Neural crest cell (in vitro differentiated cells): ENCODE measurements at regions not wholly inside any gene's neighbourhood (a gene's known extent, or its start where the extent isn't known, plus 50 kb on each side); places are given as distances from the start of the nearest gene placed in this dataset.

Experiments
- DNase-seq: peaks from one replicate; pipeline ENCODE4 v3.0.0; 2021; ENCODE audit warnings: low read depth, mixed read lengths, low spot score
- H3K27ac Mint-ChIP-seq: one replicate; pipeline ENCODE4 v1.8.0; 2021; ENCODE audit warnings: mild to moderate bottlenecking, mixed read lengths; ENCODE audit not compliant: unreplicated experiment
- H3K27me3 Mint-ChIP-seq: 2 replicates; pipeline ENCODE4 v1.8.0; 2021; ENCODE audit warnings: low read depth, mild to moderate bottlenecking, mixed read lengths
- H3K36me3 Mint-ChIP-seq: 2 replicates; pipeline ENCODE4 v1.8.0; 2021; ENCODE audit warnings: low read depth, mild to moderate bottlenecking, mixed read lengths
- H3K4me1 Mint-ChIP-seq: 2 replicates; pipeline ENCODE4 v1.8.0; 2021; ENCODE audit warnings: mixed read lengths
- H3K4me3 Mint-ChIP-seq: one replicate; pipeline ENCODE4 v1.8.0; 2021; ENCODE audit warnings: mild to moderate bottlenecking, mixed read lengths
- H3K9me3 Mint-ChIP-seq: 2 replicates; pipeline ENCODE4 v1.8.0; 2021; ENCODE audit warnings: mixed read lengths
- TF ChIP-seq, protein P1 (sequence below): fragments of 200-600 bp; sonication (generic); conservative IDR thresholded peaks from 2 replicates; pipeline ENCODE4 v1.5.0; 2021; ENCODE audit warnings: antibody characterized with exemption, mild to moderate bottlenecking

DNA sequence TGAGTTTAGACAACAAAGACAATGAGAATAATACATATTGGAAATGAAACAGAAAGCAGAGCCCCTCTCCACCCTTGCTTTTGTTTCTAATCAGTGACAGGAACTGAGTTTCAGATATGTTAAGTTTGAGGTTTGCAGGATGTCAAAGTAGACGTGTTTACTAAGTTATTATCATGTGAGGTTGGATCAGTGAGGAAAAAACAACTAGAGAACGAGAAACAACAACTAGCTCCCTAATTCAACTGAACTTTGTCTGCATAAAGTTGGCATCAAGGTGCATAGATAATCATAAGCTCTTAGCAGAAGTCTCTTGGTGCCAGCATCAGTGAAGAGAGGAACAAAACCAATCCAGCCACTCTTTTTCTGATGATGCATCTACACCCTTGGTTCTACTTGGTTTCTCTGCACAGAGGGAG, 491.1 kb upstream of the NR2F2 start:
- Mint-ChIP-seq H3K36me3 (no peaks in the 10 kb centered on the region), H3K27ac (peak overlapping the region; percentile 82), H3K4me1 (peaks cover 47% of the 10 kb centered on the region), H3K27me3 (no peaks in the 10 kb centered on the region), H3K9me3 (peaks cover 6% of the 10 kb centered on the region), H3K4me3 (no peak overlapping the region)
- DNase-seq: no peak
- TF ChIP-seq, protein P1, sequence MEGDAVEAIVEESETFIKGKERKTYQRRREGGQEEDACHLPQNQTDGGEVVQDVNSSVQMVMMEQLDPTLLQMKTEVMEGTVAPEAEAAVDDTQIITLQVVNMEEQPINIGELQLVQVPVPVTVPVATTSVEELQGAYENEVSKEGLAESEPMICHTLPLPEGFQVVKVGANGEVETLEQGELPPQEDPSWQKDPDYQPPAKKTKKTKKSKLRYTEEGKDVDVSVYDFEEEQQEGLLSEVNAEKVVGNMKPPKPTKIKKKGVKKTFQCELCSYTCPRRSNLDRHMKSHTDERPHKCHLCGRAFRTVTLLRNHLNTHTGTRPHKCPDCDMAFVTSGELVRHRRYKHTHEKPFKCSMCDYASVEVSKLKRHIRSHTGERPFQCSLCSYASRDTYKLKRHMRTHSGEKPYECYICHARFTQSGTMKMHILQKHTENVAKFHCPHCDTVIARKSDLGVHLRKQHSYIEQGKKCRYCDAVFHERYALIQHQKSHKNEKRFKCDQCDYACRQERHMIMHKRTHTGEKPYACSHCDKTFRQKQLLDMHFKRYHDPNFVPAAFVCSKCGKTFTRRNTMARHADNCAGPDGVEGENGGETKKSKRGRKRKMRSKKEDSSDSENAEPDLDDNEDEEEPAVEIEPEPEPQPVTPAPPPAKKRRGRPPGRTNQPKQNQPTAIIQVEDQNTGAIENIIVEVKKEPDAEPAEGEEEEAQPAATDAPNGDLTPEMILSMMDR: no peak

DNA sequence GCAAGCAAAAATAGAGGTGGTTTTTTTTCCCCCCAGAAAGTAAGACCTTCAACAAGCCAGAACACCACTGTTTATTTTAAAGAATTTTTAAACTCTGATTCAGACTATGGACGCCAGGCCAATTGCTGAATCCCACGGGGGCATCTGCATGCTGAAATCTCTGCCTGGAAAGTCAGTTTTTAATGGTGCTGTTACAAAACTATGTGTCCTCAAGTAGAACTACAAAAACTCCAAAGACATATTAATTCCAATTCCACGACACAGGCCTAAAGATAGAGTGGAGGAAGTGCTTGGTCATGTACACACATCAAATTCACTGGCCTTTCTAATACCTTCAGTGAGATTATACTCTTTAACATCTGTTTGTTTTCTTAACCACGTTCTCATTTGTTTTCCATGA, 490.5 kb upstream of the NR2F2 start:
- Mint-ChIP-seq H3K27ac (no peak overlapping the region), H3K4me3 (no peak overlapping the region), H3K9me3 (peaks cover 6% of the 10 kb centered on the region), H3K36me3 (no peaks in the 10 kb centered on the region), H3K27me3 (no peaks in the 10 kb centered on the region), H3K4me1 (peaks cover 47% of the 10 kb centered on the region)
- TF ChIP-seq, protein P1: no peak
- DNase-seq: no peak

DNA sequence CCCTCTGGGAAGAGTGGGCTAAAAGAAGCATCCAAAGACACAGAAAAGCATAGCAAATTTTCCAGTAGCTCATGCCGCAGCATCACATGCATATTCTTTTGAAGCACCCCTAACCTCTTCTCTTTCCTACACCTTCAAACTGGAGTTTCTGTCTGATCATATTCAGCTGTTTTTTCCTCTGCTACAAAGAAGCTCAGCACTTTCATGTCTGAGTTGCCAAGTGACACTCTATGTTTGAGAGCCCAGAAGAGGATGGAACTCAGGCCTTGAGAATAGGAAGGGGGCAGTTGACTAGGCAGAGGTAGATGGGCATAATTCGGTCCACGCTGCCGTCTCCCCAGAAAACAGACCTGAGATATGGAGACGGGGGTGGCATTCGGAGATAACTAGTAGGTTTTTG, 489.6 kb upstream of the NR2F2 start:
- TF ChIP-seq, protein P1: no peak
- Mint-ChIP-seq H3K4me3 (no peak overlapping the region), H3K27me3 (no peaks in the 10 kb centered on the region), H3K27ac (peak overlapping the region; percentile 91), H3K36me3 (no peaks in the 10 kb centered on the region), H3K9me3 (peaks cover 6% of the 10 kb centered on the region), H3K4me1 (peaks cover 56% of the 10 kb centered on the region)
- no peak for DNase-seq

DNA sequence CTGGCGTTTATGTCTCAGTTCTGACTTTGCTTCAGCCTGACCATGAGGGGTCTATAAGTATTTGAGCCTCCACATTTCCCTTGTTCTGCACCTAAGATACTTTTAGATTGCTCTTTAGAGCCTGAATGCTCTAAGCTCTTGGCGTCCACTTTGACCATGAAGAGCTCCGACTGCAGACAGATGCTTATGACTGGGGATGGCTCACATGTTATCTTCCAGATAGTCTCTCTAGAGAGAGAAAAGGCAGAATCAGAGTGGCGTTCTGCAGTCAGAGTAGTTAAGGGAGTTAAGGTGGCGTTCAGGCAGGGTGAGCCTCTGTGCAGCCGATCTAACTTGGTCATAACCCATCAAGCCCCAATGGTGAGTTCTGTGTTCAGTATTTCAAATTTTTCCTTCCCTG, 487.9 kb upstream of the NR2F2 start:
- H3K27me3 Mint-ChIP-seq: no peaks in the 10 kb centered on the region
- H3K4me1 Mint-ChIP-seq: peaks cover 69% of the 10 kb centered on the region
- no peak for DNase-seq
- H3K4me3 Mint-ChIP-seq: peak overlapping the region; percentile 54
- H3K9me3 Mint-ChIP-seq: peaks cover 6% of the 10 kb centered on the region
- H3K36me3 Mint-ChIP-seq: no peaks in the 10 kb centered on the region
- TF ChIP-seq, protein P1: no peak
- H3K27ac Mint-ChIP-seq: peak overlapping the region; percentile 81

DNA sequence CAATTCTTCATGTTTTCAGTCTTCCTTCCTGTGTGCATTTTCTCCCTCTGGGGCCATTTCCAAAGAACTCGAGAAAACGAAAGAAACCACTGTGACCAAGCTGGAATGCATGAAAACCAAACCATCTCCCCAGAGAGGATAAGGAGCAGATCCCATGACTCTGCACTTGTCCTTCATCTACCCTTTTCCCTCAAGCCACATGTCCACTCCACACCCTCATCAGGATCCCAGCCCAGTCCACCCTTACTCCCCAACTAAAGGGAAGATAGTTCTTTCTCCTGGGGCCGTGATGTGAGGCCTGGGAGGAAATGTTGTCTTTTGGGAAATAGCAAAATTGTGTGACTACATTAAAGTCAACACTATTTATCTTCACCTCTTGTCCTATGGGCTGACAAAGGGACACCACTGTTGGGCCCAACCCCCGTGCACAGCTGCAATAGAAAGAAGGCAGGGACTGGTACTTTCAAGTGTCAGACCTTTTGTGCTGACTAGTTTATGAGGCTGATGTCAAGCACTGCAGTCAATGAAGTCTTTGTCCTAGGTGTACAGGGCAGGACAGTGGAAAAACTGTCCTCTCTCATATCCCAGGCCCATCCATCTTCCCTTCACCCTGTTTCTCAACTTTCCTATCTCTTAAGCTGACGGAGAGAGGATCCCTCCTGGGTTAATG, 487.1 kb upstream of the NR2F2 start:
- Mint-ChIP-seq H3K4me3 (peak overlapping the region; percentile 54), H3K36me3 (no peaks in the 10 kb centered on the region), H3K27ac (peak overlapping the region; percentile 60), H3K27me3 (no peaks in the 10 kb centered on the region), H3K9me3 (peaks cover 6% of the 10 kb centered on the region), H3K4me1 (peaks cover 76% of the 10 kb centered on the region)
- peak; percentile 21 for DNase-seq
- TF ChIP-seq, protein P1: no peak
